Effector CD8-positive, alpha-beta T cell (primary cell): ENCODE measurements at regions not wholly inside any gene's neighbourhood (a gene's known extent, or its start where the extent isn't known, plus 50 kb on each side); places are given as distances from the start of the nearest gene placed in this dataset.
"Not testable (repeated sequence)": the region's sequence is repeated elsewhere in the genome, so short reads cannot be mapped to it uniquely, and the experiment has no call there.

Experiments
- DNase-seq: peaks from one replicate; lab custom pipeline; 2025; lab: John Stamatoyannopoulos, UW

DNA sequence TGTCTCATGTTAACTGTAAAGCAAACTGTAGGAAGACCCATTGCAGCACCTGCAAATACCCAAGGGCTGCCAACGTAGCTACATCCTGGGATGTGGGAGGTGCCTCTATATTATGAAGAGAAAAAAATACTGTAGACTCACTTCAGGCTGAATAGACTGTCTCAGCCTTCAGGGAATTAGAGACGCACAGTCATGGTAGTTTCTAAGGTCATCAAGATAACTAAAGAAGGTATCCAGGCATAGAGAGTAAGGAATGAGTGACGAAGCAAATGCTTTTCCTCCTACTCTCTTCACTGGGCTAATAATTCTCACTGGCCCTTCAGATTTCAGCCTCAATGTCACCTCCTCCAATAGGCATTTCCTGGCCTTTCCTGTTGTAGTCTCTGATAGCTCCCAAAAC lies 121.6 kb upstream of the ECI2 start:
- DNase-seq = no peak

DNA sequence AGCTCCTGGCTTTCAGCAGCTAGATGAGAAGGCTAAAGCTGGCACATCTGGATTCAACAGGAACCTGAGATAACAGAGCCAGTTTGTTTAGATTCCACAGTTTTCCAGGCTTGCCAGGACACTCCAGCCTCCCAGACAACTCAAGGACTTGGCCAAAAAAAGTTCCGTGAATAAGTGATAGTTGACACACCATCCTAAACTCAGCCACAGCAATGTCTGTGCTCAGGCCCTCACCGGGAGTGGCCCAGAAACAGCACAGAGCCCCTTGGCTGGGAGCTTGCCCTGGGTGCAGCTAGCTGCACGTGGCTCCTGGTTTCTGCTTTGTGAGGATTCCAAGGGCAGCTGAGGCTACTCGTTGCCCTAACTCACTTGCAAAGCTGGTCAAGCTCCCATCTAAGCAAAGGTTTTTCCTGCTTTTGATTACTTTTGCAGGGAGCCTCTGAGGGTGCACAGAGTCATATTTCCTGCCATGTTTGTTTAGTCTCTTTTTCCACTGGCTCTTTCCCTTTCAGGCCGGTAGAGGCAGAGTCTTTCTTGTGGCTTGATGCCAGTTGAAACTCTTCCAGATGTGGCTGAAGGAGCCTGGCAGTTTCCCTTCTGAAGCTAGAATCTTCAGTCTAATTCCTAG lies 118.3 kb upstream of the ECI2 start:
- DNase-seq = no peak

DNA sequence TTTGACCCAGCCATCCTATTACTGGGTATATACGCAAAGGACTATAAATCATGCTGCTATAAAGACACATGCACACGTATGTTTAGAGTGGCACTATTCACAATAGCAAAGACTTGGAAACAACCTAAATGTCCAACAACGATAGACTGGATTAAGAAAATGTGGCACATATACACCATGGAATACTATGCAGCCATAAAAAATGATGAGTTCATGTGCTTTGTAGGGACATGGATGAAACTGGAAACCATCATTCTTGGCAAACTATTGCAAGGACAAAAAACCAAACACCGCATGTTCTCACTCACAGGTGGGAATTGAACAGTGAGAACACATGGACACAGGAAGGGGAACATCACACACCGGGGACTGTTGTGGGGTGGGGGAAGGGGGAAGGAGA lies 117.1 kb upstream of the ECI2 start:
- not testable (repeated sequence) for DNase-seq

DNA sequence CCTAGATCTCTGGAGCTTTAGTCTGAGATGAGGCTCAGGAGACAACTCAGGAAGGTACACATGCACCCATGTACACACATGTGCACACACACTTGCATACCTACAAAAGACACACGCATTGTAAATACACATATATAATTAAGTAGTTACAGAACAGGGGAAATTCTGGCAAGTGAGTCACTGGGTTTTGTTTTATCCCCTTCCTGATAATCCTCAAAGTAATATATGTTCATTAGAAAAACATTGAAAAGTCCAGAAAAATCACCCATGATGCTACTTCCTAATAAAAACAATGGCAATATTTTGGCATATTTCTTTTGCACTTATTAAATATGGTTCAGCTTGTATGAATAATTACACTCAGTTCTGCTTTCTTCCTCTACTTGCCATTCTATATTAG lies 115.3 kb upstream of the ECI2 start:
- DNase-seq = no peak

DNA sequence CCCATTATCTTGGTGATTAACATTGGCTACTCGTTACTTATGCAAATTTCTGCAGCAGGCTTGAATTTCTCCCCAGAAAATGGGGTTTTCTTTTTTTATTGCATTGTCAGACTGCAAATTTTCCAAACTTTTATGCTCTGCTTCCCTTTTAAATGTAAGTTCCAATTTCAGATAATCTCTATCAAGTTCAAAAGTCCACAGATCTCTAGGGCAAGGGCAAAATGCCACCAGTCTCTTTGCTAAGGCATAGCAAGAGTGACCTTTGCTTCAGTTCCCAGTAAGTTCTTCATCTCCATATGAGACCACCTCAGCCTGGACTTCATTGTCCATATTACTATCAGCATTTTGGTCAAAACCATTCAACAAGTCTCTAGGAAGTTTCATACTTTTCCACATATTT lies 108.5 kb upstream of the ECI2 start:
- DNase-seq = not testable (repeated sequence)

- no peak for DNase-seq
These were observed 107.9 kb upstream of the ECI2 start for GRCh38 chr6:4243237-4243636.

- no peak for DNase-seq
These were observed 107.2 kb upstream of the ECI2 start for GRCh38 chr6:4242601-4243000.

- DNase-seq = no peak
These were observed 104.8 kb upstream of the ECI2 start for GRCh38 chr6:4240148-4240547.

DNA sequence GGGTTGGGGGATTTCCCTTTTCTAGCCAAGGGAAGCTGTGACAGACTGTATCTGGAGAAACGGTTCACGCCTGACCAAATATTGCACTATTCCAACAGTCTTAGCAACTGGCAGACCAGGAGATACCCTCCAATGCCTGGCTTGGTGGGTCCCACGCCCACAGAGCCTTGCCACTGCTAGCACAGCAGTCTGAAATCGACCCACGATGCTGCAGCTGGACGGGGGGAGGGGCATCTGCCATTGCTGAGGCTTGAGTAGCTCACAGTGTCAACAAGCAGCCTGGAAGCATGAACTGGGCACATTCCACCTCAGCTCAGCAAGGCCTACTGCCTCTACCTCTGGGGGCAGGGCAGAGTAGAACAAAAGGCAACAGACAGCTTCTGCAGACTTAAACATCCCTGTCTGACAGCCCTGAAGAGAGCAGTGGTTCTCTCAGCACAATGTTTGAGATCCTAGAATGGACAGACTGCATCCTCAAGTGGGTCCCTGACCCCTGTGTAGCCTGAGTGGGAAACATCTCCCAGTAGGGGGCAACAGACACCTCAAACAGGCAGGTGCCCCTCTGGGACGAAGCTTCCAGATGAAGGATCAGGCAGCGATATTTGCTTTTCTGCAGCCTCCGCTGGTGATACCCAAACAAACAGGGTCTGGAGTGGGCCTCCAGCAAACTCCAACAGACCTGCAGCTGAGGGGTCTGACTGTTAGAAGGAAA lies 89.9 kb upstream of the ECI2 start:
- DNase-seq = no peak

- DNase-seq = no peak
These were observed 88.9 kb upstream of the ECI2 start for GRCh38 chr6:4224067-4224978.

DNA sequence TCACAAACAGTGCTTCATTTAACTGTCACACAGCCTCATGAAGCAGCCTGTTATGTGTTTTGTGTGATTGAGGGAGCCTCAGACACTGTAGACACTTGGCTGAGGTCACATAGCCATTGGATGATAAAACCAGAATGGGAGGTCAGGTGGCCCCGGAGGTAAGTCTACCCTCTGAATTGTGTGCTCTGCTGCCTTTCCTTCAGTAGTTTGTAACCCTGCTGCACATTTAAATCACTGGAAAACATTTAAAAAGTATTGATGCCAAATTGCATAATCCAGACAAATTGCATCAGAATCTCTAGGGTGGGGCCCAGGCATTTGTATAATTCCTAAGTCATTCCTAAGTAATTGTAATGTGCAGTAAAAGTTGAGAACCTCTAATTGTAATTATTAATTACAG lies 85.2 kb upstream of the ECI2 start:
- no peak for DNase-seq

GRCh38 chr6:4218619-4219317 lies 83.4 kb upstream of the ECI2 start:
- DNase-seq = not testable (repeated sequence)

GRCh38 chr6:4212588-4212987 lies 77.2 kb upstream of the ECI2 start:
- DNase-seq = no peak

GRCh38 chr6:4210629-4211419 lies 75.4 kb upstream of the ECI2 start:
- DNase-seq = peak; percentile 29

GRCh38 chr6:4209196-4209595 lies 73.8 kb upstream of the ECI2 start:
- no peak for DNase-seq

- DNase-seq = no peak
These were observed 72.8 kb upstream of the ECI2 start for GRCh38 chr6:4208158-4208557.

GRCh38 chr6:4203642-4204417 lies 68.5 kb upstream of the ECI2 start:
- DNase-seq = not testable (repeated sequence)

DNA sequence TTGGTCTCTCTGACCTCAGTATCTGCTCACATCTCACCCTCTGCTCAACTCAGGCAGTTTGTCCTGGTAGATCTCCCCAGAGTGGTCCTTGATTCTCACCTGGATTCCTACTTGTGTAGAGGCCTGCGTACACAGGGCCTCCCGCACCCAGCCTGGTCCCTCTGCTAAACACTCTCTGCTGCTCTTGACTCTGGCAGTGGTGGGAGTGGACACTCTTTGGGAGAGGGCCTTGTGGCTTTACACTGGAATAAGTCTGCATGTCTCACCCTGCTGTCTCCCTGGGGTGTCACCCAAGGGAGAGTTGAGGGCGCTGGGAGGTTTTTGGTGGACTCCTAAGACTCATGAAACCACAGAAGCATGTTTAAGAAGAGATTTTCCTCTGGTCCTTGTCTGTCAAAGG lies 57.3 kb upstream of the ECI2 start:
- DNase-seq = no peak

DNA sequence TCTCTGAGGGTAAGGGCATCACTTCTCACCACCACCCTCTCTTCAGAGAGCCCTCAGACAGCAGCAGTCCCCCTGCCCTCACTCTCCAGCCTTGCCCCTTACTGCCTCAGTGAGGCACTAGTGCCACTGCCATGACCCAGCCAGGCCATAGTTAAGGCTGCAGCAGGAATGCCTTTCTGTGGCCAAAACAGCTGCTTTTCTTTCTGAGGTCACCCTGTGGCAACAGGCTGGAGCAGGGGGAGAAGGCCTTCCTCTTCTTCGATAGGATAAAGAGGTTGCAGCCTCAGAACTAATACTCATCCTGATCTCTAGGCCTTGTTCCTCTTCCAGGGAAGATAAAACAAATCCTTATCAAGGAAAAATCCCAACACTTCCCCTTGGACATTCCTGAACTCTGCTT lies 56.8 kb upstream of the ECI2 start:
- DNase-seq = no peak

DNA sequence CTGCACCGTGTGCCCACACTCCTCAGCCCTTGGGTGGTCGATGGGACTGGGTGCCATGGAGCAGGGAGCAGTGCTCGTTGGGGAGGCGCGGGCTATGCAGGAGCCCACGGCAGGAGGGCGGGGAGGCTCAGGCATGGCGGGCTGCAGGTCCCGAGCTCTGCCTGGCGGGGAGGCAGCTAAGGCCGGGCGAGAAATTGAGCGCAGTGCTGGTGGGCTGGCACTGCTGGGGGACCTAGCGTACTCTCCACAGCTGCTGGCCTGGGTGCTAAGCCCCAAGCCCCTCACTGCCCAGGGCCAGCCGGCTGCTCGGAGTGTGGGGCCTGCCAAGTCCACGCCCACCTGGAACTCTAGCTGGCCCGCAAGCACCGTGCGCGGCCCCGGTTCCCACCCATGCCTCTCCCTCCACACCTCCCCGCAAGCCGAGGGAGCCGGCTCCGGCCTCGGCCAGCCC lies 55.9 kb upstream of the ECI2 start:
- DNase-seq = no peak
